DOHH2 (cell line): ENCODE measurements at regions not wholly inside any gene's neighbourhood (a gene's known extent, or its start where the extent isn't known, plus 50 kb on each side); places are given as distances from the start of the nearest gene placed in this dataset.

Source experiments
- EZH2phosphoT487 ChIP-seq: fragments of 200-600 bp; sonication (generic); IDR thresholded peaks from 2 replicates; pipeline ENCODE4 v1.6.1; 2017; ENCODE audit warnings: borderline replicate concordance, mild to moderate bottlenecking, antibody characterized with exemption, low read length, moderate library complexity, mixed read lengths
- TF ChIP-seq, protein P1 (sequence below): fragments of 200-600 bp; sonication (generic); IDR thresholded peaks from one replicate; pipeline ENCODE4 v1.5.1; 2014; ENCODE audit warnings: antibody characterized with exemption, mild to moderate bottlenecking, low read depth, low read length; ENCODE audit not compliant: poor library complexity, severe bottlenecking

DNA sequence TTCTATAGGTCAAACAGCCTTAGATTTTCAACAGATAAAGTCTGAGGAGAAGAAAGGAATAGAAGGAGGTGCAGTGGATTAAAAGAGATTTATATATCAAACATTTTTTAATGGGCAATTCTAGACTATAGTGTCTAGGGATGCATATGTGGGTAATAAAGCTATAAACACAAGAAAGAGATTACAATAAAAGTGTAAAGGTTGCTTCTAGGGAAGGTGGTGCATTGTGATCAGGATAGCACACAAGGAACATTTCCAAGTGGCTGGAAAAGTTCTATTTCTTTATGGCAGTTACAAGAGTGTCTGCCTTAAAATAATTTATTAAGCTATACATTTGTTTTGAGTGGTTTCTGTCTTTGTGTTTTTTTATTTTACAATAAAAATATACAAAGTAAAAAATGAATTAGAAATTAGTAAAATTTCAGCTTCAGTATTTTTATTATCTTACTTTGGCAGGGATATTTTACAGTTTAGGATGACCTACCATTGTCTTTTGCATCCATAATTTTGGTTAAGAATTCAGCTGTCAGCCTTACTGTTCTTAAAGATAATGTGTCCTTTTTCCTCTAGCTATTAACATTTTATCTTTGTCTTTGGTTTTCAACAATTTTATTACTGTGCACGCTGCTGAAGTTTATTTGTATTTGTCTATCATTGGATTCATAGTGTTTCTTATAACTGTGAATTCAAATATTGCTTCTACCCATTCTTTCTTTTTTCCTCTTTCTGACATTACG lies 221.8 kb downstream of the LACC1 start:
- TF ChIP-seq, protein P1, sequence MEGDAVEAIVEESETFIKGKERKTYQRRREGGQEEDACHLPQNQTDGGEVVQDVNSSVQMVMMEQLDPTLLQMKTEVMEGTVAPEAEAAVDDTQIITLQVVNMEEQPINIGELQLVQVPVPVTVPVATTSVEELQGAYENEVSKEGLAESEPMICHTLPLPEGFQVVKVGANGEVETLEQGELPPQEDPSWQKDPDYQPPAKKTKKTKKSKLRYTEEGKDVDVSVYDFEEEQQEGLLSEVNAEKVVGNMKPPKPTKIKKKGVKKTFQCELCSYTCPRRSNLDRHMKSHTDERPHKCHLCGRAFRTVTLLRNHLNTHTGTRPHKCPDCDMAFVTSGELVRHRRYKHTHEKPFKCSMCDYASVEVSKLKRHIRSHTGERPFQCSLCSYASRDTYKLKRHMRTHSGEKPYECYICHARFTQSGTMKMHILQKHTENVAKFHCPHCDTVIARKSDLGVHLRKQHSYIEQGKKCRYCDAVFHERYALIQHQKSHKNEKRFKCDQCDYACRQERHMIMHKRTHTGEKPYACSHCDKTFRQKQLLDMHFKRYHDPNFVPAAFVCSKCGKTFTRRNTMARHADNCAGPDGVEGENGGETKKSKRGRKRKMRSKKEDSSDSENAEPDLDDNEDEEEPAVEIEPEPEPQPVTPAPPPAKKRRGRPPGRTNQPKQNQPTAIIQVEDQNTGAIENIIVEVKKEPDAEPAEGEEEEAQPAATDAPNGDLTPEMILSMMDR, result no peak
- no peak for TF ChIP-seq EZH2phosphoT487
